Astrocyte (in vitro differentiated cells and primary cell): ENCODE measurements at regions not wholly inside any gene's neighbourhood (a gene's known extent, or its start where the extent isn't known, plus 50 kb on each side); places are given as distances from the start of the nearest gene placed in this dataset.

Experiments
- CTCF ChIP-seq: IDR thresholded peaks from 2 replicates; pipeline ENCODE4 v1.5.1; 2011; ENCODE audit warnings: low read depth, mild to moderate bottlenecking, inconsistent platforms, low read length, moderate library complexity; ENCODE audit not compliant: insufficient read depth
- EZH2 ChIP-seq: IDR thresholded peaks from 2 replicates; pipeline ENCODE4 v1.6.1; 2012; ENCODE audit warnings: mild to moderate bottlenecking, low read length, inconsistent platforms; ENCODE audit not compliant: insufficient read depth

GRCh38 chr9:106649664-106650063 is 213.3 kb upstream of the ZNF462 start:
- TF ChIP-seq CTCF = no peak
- TF ChIP-seq EZH2 = no peak
